HUES64 (cell line): ENCODE measurements at regions not wholly inside any gene's neighbourhood (a gene's known extent, or its start where the extent isn't known, plus 50 kb on each side); places are given as distances from the start of the nearest gene placed in this dataset.

ENCODE experiments used
- H3K27ac ChIP-seq: 2 replicates; pipeline ENCODE4 v1.7.0; 2013; ENCODE audit warnings: low read depth, low read length, inconsistent platforms
- H3K27me3 ChIP-seq: 2 replicates; pipeline ENCODE4 v1.6.1; 2013; ENCODE audit warnings: mild to moderate bottlenecking, low read length; ENCODE audit not compliant: insufficient read depth
- H3K36me3 ChIP-seq: 2 replicates; pipeline ENCODE4 v1.6.1; 2013; ENCODE audit warnings: mild to moderate bottlenecking, low read length; ENCODE audit not compliant: insufficient read depth
- H3K4me1 ChIP-seq: 2 replicates; pipeline ENCODE4 v1.6.1; 2013; ENCODE audit warnings: mild to moderate bottlenecking, low read length, moderate library complexity; ENCODE audit not compliant: insufficient read depth
- H3K4me3 ChIP-seq: 2 replicates; pipeline ENCODE4 v1.5.1; 2013; ENCODE audit warnings: mild to moderate bottlenecking, low read length, moderate library complexity
- H3K9ac ChIP-seq: 2 replicates; pipeline ENCODE4 v1.6.1; 2013; ENCODE audit warnings: mild to moderate bottlenecking, low read depth, low read length
- H3K9me3 ChIP-seq: 2 replicates; pipeline ENCODE4 v1.6.1; 2013; ENCODE audit warnings: low read depth, low read length; ENCODE audit not compliant: insufficient read depth
- WGBS: fragments of 150-250, 120-280 bp; methylation state at CpG from one replicate; pipeline ENCODE4 v1.1.7; 2013; ENCODE audit warnings: missing lambda C conversion rate; 5-methylcytosine and 5-hydroxymethylcytosine counted together

DNA sequence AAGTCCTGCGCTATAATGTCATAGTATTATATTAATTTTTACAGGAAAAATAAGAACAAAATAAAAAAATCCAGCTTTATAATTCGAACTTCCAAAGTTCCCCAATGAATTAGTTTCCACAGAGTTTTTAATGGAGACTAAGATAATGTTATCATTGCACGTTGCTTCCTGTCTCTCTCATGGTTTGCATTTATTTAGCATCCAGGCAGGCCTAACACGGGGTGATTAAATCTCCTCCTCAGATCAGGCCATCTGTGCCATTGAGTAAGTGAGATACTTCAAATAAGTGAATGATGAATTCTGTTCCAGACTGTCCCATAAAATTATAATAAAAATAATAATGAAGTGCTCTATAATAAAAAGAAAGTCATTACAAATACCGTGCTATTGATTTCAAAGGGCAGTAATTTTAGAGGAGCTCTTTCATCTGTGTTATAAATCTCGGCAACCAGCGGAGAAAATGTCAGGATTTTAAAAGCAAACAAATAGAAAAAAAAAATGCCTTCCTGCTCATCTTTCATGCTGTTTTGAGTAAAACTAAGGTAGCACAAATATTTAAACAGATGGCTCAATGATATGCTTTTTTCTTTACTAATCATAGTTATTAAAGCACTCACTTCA, 570.6 kb upstream of the ZNF608 start:
- peak overlapping the region; percentile 39; the same call in 1 of the 2 replicates for H3K9ac ChIP-seq

DNA sequence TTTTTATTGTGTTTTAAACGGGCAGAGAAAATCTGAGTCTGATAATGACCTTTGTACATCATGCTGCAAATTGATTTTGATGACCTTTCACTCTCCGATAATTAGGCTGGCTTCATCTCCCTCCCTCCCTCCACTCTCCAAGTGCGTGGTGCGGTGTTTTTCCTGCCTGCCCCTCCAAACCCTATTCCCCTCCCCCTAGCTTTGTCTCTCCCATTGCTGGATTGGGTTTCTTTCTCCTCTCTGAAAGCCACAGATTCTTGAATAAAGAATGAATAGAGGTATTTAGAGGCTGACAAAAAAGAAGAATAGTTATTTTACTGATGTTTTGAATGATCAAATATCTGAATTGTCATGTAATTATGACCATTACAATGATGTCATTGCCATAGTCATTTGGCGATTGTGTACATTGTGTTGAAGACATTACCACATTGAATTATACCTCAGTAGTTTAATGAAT, 571.1 kb upstream of the ZNF608 start:
- 31% methylated on average over 4 of the region's 5 CpGs for WGBS
- peak overlapping the region; percentile 66 for H3K27ac ChIP-seq

More for the DNA sequence above, 570.6 kb upstream of the ZNF608 start:
- Histone ChIP-seq H3K9me3 (peaks cover 13% of the 10 kb centered on the region), H3K36me3 (no peaks in the 10 kb centered on the region), H3K4me1 (peaks cover 32% of the 10 kb centered on the region), H3K27me3 (no peaks in the 10 kb centered on the region), H3K4me3 (peak overlapping the region; percentile 26), H3K27ac (peak overlapping the region; percentile 66)
- WGBS: 66% methylated on average over 5 of the region's 7 CpGs

DNA sequence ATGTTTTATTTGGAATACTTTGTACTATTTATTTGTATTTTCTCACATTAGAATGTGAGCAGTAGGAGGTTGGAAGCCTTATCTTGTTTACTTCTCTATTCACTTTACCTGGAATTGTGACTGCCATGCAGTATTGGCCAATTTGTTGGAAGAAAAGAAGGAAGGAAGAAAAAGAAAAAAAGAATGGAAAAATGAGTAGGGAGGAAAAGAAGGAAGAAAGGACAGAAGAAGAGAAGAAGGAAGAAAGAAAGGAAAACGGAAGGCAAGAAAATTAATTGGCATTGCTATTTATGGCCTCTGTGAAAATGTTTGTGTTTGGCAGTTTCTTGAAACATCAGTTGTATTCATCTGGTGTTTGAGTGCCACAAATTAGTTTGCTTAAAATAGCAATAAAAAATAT, 575.2 kb upstream of the ZNF608 start:
- H3K4me3 ChIP-seq: no peak overlapping the region
- H3K4me1 ChIP-seq: peaks cover 37% of the 10 kb centered on the region
- no peak overlapping the region for H3K9ac ChIP-seq
- H3K27me3 ChIP-seq: no peaks in the 10 kb centered on the region
- H3K36me3 ChIP-seq: no peaks in the 10 kb centered on the region
- WGBS: 94% methylated on average over 1 of the region's 1 CpG
- H3K9me3 ChIP-seq: no peaks in the 10 kb centered on the region
- H3K27ac ChIP-seq: no peak overlapping the region

More for the DNA sequence above, 571.1 kb upstream of the ZNF608 start:
- Histone ChIP-seq H3K36me3 (no peaks in the 10 kb centered on the region), H3K4me1 (peaks cover 32% of the 10 kb centered on the region), H3K4me3 (peak overlapping the region; percentile 26), H3K27me3 (no peaks in the 10 kb centered on the region), H3K9ac (peak overlapping the region; percentile 39; the same call in 1 of the 2 replicates), H3K9me3 (peaks cover 13% of the 10 kb centered on the region)

DNA sequence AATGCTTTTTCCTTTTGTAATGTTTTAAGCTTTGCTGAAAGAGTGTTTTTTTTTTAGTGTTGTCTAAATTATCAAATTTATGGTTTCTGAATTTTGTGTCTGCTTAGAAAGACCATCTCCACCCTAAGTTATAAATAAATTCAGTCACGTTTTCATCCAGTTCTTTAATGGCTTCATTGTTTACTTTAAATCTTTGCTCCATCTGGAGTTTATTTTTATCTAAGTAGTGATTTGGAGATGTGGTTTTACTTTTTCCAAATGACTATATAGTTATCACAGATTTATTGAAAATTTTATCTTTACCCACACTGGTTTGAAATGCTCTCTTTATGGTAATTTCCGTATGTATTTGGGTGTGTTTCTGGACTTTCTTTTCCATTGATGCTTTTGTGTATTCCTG, 577.2 kb upstream of the ZNF608 start:
- Histone ChIP-seq H3K9me3 (no peaks in the 10 kb centered on the region), H3K27me3 (no peaks in the 10 kb centered on the region), H3K36me3 (no peaks in the 10 kb centered on the region), H3K9ac (no peak overlapping the region), H3K4me1 (peaks cover 29% of the 10 kb centered on the region), H3K27ac (no peak overlapping the region), H3K4me3 (no peak overlapping the region)
- WGBS: 67% methylated on average over 1 of the region's 2 CpGs

DNA sequence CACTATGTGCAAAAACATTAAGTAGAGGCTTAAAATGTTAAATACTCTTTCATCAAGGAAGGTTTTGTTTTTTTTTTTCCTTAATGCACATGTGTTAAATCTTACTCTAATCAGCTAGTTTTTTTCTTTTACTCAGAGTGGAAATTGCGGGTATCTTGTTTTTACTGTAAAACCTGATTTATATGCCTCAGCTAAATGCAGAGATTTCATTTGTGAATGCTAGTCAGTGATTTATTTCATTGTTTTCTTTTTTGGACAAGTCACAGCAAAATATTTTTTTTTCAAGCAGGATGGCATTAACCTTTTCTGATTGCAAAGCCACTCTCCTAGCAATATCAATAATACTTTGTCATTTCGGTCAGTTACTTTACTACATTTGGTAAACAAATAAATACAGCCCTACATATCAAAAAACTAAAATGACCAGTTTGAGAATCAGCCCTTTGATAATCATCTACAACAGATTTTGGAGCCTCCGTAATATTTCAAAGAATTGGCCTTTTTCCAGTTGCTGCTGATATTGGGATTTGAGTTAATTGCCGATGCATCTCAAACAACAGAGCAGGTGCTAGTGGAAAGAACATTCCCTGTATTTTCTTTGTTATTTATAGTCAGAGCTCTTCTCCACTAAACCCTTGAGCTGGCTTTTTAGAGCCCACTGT, 579.2 kb upstream of the ZNF608 start:
- WGBS: 93% methylated on average over 3 of the region's 4 CpGs
- Histone ChIP-seq H3K4me3 (no peak overlapping the region), H3K4me1 (peaks cover 29% of the 10 kb centered on the region), H3K9ac (no peak overlapping the region), H3K36me3 (no peaks in the 10 kb centered on the region), H3K27ac (no peak overlapping the region), H3K27me3 (no peaks in the 10 kb centered on the region), H3K9me3 (no peaks in the 10 kb centered on the region)

DNA sequence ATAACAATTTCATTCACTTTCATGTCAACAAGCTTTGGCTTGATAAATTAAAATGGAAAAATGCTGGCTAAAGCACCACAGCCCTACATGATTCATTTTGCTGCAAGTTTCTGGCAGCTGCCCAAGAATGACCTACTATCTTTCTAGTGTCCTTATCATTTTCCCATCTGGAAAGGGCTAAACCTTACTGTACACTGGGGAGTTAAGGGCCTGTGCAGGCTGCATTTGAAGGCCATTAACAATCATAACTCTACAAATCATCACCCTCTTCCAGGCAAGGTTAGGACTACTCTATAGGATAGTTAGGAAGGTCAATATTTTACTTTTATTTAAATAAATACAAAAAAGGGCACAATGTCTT, 579.7 kb upstream of the ZNF608 start:
- Histone ChIP-seq H3K36me3 (no peaks in the 10 kb centered on the region), H3K27ac (no peak overlapping the region), H3K4me1 (peaks cover 31% of the 10 kb centered on the region), H3K9ac (no peak overlapping the region), H3K9me3 (no peaks in the 10 kb centered on the region), H3K4me3 (no peak overlapping the region), H3K27me3 (no peaks in the 10 kb centered on the region)

DNA sequence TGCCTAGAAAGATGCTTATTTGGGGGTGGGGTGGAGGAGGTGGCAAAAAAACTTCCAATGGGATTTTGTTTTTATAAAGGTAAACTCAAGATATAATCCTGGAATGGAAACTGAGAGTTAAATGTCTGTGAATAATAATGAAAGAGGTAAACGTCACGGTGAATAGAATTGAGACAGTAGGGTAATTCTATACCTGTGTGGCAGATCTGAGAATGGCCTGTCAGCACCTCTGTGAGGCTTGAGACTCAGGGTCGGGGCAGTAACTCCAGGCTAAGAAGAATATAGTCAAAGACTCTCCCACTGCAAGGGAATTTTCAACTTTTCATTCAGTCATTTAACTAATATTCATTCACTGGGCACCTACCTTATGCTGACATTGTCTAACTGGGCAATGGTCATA, 581.2 kb upstream of the ZNF608 start:
- Histone ChIP-seq H3K27me3 (no peaks in the 10 kb centered on the region), H3K36me3 (no peaks in the 10 kb centered on the region), H3K9me3 (no peaks in the 10 kb centered on the region), H3K9ac (no peak overlapping the region), H3K4me3 (no peak overlapping the region), H3K4me1 (peaks cover 35% of the 10 kb centered on the region), H3K27ac (no peak overlapping the region)
- WGBS: 77% methylated on average over 3 of the region's 3 CpGs

DNA sequence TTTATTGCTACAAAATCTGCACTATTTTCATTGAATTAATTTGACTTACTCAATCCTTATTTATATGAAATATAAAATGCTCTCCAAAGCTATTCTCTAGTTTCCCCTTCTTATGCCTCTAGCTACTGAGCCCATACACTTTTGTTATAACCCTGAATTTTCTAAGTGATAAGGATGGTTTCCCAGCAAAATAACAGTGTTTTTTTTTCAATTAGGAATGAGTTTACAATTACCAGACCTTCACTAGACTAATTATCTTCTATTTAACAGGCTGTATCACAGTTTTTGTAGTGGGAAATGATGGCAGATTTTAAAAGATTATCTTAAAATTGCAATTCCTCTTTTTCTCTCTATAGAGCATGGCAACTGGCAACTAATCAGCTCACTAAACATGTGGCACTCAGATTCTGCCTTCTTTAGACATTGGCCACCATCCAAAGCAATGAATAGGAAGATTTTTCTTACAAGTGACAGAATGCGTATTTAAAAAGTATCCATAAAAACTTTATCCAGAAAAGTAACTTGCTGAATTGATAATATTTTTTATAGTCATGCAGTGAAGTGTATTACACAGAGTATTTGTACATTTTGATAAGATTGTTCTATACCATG, 585.7 kb upstream of the ZNF608 start:
- no CpG with 5 or more reads among the region's 1 CpG for WGBS
- H3K27me3 ChIP-seq: no peaks in the 10 kb centered on the region
- no peak overlapping the region for H3K4me3 ChIP-seq
- peaks cover 20% of the 10 kb centered on the region for H3K4me1 ChIP-seq
- no peak overlapping the region for H3K27ac ChIP-seq
- H3K9me3 ChIP-seq: no peaks in the 10 kb centered on the region
- no peak overlapping the region for H3K9ac ChIP-seq
- H3K36me3 ChIP-seq: no peaks in the 10 kb centered on the region

DNA sequence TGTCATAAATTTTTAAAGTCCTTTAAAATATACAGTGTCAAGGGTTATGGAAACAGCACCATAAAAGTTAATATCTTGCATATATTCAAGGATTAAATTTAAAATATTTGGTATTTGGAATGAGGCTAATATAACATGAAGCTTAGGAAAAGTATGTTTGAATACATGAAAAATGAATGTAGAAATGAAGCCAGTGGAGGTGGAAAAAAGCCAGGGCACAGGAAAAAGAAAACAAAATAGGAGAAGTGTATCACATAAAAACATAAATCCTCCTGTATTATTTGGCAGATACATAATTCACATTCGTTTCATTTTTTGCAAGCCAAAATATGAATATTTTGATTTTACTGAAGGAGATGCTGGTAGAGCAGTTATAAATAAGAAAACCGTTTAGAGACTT, 587.0 kb upstream of the ZNF608 start:
- H3K4me3 ChIP-seq: no peak overlapping the region
- no peaks in the 10 kb centered on the region for H3K9me3 ChIP-seq
- H3K9ac ChIP-seq: no peak overlapping the region
- peaks cover 19% of the 10 kb centered on the region for H3K4me1 ChIP-seq
- H3K36me3 ChIP-seq: no peaks in the 10 kb centered on the region
- no peaks in the 10 kb centered on the region for H3K27me3 ChIP-seq
- WGBS: 100% methylated on average over 1 of the region's 2 CpGs
- H3K27ac ChIP-seq: no peak overlapping the region

DNA sequence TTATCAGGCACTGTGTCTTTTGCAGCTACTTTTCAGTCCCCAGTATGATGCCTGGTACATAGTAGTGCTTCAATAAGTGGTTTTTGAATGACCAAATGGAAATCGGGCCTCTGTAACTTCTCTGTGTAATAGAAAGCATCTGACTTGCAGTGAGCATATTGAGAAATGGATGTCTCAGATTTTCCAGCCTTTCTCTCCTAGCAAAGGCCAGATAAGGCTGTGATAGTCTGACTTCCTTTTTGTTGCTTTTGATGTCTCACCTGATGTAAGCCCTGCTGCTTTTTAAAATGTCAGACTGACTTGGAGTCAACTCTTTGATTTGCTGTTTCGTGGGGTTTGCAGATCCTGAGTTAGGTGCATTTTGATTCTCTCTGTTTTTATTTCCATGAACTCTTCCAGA, 590.0 kb upstream of the ZNF608 start:
- Histone ChIP-seq H3K27ac (no peak overlapping the region), H3K27me3 (no peaks in the 10 kb centered on the region), H3K4me1 (peaks cover 14% of the 10 kb centered on the region), H3K9me3 (no peaks in the 10 kb centered on the region), H3K4me3 (no peak overlapping the region), H3K36me3 (no peaks in the 10 kb centered on the region), H3K9ac (no peak overlapping the region)
- WGBS: 42% methylated on average over 2 of the region's 2 CpGs

DNA sequence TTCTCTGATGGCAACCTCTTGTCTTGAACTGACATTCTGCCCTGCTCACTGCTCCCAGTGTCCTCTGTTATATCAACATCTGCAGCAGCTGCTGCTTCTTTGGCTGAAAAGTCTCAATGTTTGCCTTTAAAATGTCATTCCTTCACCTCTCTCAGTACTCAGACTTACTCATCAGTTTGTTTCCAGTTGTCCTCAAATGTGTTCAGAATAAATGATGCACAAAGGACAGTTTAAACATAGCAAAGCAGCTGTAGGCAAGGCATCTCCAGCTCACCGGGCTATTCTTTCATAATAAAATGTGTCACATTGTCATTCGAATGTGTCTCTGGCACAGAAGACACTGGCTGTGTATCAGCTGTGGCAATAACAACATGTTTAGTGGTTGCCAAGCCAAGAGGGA, 590.9 kb upstream of the ZNF608 start:
- WGBS: 54% methylated on average over 2 of the region's 2 CpGs
- Histone ChIP-seq H3K9me3 (no peaks in the 10 kb centered on the region), H3K4me3 (no peak overlapping the region), H3K36me3 (no peaks in the 10 kb centered on the region), H3K9ac (no peak overlapping the region), H3K27ac (no peak overlapping the region), H3K4me1 (peaks cover 13% of the 10 kb centered on the region), H3K27me3 (no peaks in the 10 kb centered on the region)
